HCT116 (cell line): ENCODE measurements at regions not wholly inside any gene's neighbourhood (a gene's known extent, or its start where the extent isn't known, plus 50 kb on each side); places are given as distances from the start of the nearest gene placed in this dataset.

Experiments
- EZH2 ChIP-seq: fragments of 200-600 bp; sonication (generic); IDR thresholded peaks from 2 replicates; pipeline ENCODE4 v1.6.1; 2017; ENCODE audit warnings: antibody characterized with exemption, mixed run types
- EZH2phosphoT487 ChIP-seq: fragments of 200-600 bp; IDR thresholded peaks from 2 replicates; pipeline ENCODE4 v1.6.1; 2018; ENCODE audit warnings: antibody characterized with exemption, borderline replicate concordance
- TCF7L2 ChIP-seq: IDR thresholded peaks from 2 replicates; pipeline ENCODE4 v1.7.0; 2011; ENCODE audit warnings: borderline replicate concordance, inconsistent platforms; ENCODE audit not compliant: insufficient read depth, insufficient read length; ENCODE audit errors: extremely low read depth
- TF ChIP-seq, protein P1 (sequence below), 3 experiments: fragments of 200-600 bp in 1 of 3; sonication (generic) in 1 of 3; IDR thresholded peaks in 2 of 3; conservative IDR thresholded peaks in 1 of 3; 2 replicates each; pipeline ENCODE4 v1.5.1; 2012 to 2017; ENCODE audit warnings: low read depth in 2 of 3, low read length in 2 of 3, antibody characterized with exemption in 1 of 3, borderline replicate concordance in 1 of 3, control low read depth in 1 of 3, mild to moderate bottlenecking in 1 of 3, mixed read lengths in 1 of 3, mixed run types in 1 of 3, moderate library complexity in 1 of 3; ENCODE audit not compliant: insufficient read depth in 1 of 3
- TF ChIP-seq, protein P2 (sequence below): IDR thresholded peaks from 2 replicates; pipeline ENCODE4 v1.6.1; 2012; ENCODE audit warnings: low read depth

DNA sequence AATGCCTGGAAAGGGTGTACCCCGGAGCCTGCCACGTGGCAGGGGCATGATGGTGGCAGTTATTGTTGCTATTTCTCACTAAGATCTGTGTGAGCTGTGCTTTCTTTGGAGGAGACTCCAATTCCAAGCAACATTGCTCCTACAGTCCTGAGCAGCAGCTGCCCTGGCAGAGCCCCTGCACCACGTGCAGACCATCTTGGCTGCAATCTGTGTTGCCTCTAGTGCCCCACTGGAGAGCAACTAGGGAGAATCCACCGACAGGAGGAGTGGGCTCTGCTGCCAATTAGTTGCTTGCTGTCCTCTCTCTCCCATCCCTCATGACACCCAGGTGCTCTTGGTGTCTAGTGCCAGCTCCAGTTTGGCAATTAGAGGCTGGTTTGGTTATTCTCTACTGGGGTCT is 116.0 kb downstream of the PXDC1 start:
- TF ChIP-seq EZH2phosphoT487 = no peak
- TF ChIP-seq, protein P1, sequence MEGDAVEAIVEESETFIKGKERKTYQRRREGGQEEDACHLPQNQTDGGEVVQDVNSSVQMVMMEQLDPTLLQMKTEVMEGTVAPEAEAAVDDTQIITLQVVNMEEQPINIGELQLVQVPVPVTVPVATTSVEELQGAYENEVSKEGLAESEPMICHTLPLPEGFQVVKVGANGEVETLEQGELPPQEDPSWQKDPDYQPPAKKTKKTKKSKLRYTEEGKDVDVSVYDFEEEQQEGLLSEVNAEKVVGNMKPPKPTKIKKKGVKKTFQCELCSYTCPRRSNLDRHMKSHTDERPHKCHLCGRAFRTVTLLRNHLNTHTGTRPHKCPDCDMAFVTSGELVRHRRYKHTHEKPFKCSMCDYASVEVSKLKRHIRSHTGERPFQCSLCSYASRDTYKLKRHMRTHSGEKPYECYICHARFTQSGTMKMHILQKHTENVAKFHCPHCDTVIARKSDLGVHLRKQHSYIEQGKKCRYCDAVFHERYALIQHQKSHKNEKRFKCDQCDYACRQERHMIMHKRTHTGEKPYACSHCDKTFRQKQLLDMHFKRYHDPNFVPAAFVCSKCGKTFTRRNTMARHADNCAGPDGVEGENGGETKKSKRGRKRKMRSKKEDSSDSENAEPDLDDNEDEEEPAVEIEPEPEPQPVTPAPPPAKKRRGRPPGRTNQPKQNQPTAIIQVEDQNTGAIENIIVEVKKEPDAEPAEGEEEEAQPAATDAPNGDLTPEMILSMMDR (IDR thresholded peaks at IDR 0.05 in 2 of 3, conservative IDR thresholded peaks at IDR 0.05 in 1 of 3; ENCODE audit: borderline replicate concordance in 1 of 3, insufficient read depth in 1 of 3, low read depth in 2 of 3, low read length in 2 of 3) = no peak
- TF ChIP-seq EZH2 = no peak
- TF ChIP-seq, protein P2, sequence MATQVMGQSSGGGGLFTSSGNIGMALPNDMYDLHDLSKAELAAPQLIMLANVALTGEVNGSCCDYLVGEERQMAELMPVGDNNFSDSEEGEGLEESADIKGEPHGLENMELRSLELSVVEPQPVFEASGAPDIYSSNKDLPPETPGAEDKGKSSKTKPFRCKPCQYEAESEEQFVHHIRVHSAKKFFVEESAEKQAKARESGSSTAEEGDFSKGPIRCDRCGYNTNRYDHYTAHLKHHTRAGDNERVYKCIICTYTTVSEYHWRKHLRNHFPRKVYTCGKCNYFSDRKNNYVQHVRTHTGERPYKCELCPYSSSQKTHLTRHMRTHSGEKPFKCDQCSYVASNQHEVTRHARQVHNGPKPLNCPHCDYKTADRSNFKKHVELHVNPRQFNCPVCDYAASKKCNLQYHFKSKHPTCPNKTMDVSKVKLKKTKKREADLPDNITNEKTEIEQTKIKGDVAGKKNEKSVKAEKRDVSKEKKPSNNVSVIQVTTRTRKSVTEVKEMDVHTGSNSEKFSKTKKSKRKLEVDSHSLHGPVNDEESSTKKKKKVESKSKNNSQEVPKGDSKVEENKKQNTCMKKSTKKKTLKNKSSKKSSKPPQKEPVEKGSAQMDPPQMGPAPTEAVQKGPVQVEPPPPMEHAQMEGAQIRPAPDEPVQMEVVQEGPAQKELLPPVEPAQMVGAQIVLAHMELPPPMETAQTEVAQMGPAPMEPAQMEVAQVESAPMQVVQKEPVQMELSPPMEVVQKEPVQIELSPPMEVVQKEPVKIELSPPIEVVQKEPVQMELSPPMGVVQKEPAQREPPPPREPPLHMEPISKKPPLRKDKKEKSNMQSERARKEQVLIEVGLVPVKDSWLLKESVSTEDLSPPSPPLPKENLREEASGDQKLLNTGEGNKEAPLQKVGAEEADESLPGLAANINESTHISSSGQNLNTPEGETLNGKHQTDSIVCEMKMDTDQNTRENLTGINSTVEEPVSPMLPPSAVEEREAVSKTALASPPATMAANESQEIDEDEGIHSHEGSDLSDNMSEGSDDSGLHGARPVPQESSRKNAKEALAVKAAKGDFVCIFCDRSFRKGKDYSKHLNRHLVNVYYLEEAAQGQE = no peak
- TF ChIP-seq TCF7L2 = no peak
